Adipose tissue (tissue), 3 donors: ENCODE measurements at regions not wholly inside any gene's neighbourhood (a gene's known extent, or its start where the extent isn't known, plus 50 kb on each side); places are given as distances from the start of the nearest gene placed in this dataset.

Experiments
- H3K27ac ChIP-seq: one replicate; pipeline ENCODE4 v1.5.1; 2013; ENCODE audit warnings: low read depth, low read length
- WGBS, 3 donors: extraction: QIAGEN DNeasy Blood & Tissue Kit; methylation state at CpG; one replicate each; pipeline ENCODE4 v1.1.7; 2013; 5-methylcytosine and 5-hydroxymethylcytosine counted together
- donor health status: healthy with polysubstance abuse.
- donor health status: Bipolar disorder and iron deficiency.
- donor health status: healthy.

DNA sequence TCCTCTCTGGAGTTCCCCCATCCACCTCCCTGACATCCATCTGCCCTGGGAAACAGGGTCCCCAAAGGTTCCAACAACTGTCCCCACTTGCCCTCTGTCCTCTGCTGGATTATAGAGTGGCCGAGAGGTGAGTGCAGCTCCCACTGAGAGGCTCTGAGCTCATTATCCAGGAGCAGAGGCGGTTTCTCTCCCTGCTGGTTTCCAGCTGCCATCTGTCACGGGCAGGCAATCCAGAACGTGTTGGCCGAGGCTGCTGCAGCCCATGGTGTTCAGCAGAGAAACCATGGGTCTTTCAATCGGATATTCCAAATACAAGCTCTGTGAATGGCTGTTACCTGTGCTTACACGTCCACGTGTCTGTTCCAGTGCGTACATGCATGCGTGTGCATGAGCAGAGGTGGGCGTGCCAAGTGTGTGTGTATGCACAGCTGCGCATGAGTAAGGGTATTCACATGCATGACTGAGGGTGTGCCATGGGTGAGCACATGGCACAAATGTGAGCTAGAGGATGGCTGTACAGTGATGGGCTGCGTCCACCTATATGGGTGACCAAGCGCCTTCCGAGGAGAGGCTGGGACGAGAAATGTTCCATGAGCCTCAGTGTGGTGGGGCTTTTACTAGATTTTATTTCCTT is 183.7 kb upstream of the PMEPA1 start:
- WGBS, 3 donors: 70 to 93% (median 91%) methylated on average over 16 of the region's 16 CpGs

DNA sequence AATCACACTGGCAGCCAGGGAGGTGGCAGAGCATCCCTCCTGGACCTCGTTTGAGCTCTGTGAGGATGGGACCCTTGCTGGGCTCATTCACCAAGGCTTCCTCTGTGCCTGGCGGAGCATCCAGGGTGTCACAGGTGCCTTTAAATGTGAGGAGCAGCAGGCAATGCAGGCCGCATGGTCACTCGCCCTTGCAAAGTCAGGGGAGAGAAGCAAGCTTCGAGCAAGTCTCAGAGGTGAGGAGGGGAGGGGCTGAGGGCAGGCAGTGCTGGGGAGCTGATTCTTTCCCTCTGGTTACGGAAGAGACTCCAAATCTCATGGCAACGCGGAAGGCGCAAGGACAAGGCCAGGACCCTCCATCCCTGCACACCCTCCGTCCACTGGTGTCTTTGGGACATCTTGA is 182.7 kb upstream of the PMEPA1 start:
- WGBS, 3 donors: 73 to 94% (median 93%) methylated on average over 10 of the region's 10 CpGs
- no peak overlapping the region for H3K27ac ChIP-seq

More for the DNA sequence above, 183.7 kb upstream of the PMEPA1 start:
- H3K27ac ChIP-seq: no peak overlapping the region

DNA sequence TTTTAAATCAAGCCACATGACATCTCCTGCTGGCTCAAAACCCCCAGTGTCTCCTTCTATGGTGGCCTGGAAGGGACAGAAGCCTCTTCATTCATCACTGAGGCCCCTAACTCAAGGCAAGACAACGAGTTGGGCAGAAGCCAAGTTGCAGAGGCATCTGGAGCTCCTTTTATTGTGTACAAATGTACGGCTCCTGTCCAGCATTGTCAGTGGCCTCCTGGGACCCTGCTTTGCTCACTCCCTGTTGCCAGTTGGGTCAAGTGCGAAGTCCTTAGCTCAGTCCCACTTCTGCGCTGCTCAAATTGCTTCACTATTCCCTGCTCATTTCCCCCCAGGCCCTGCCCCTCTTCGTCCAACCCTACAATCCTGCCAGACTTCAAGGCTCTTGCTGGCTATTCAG is 181.2 kb upstream of the PMEPA1 start:
- WGBS, 3 donors: 30 to 57% (median 55%) methylated on average over 5 of the region's 5 CpGs
- no peak overlapping the region for H3K27ac ChIP-seq

DNA sequence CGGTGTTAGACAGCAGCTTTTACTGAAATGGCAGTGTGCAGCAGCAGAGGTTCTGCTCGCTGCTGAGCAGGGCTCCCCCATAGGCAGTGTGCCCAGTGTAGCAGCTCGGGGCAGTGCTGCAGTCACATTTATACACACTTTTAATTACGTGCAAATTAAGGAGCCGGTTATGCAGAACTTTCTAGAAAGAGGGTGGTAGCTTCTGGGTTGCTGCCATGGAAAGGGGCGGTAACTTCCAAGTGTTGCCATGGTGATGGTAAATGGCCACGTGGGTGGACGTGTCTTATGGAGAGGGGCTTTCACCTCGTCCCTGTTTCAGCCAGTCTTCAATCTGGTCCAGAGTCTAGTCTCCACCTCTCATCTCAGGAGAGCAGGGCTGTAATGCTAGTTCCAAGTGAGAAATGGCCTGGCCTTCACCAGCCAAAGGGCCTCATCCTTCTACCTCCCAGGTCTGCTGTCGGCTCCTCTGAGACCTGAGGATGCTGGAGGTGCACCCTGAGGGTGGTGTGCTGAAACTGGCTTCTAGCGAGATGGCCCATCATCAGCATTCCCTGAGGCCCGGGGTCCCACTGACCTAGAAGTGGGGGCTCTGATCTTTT is 180.5 kb upstream of the PMEPA1 start:
- WGBS, 3 donors: 71 to 83% (median 76%) methylated on average over 12 of the region's 12 CpGs
- H3K27ac ChIP-seq: no peak overlapping the region

DNA sequence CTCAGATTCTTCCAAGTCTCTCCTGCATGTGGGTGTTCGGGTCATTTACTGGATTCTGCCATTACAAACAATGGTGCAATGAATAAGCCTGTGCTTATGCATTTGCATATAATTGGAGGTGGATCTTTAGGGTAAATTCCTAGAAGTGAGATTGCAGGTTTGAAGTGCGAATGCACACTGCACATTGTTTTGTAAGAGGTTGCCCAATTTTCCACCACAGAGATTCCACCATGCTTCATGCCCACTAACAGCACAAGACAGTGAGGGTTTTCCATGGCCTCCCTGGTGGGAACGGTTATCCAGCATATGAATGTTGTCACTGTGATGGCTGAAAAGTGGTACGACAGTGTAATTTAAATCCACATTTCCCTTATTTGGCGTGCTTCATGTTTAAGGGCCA is 178.8 kb upstream of the PMEPA1 start:
- WGBS, 3 donors: 60 to 75% (median 75%) methylated on average over 5 of the region's 5 CpGs
- no peak overlapping the region for H3K27ac ChIP-seq

DNA sequence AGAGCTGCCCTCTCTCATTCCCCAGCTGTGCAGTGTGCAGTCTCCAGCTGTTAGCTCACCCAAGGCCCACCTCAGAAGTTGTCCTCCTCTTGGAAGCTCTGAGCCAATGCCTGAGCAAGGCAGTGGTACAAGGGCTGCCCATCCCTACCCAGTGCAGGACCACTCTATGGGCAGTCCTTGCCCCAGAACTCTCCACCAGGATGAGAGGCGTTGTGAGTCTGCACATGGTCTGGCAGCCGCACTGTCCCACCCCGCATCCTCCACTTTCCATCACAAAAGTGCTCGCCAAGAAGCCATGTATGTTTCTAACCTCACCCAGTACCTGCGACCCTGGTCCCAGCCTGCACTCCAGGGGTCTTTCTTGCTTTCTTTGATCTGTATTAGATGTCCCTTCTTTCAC is 175.1 kb upstream of the PMEPA1 start:
- 86 to 96% (median 94%) methylated on average over 5 of the region's 5 CpGs for WGBS, 3 donors

DNA sequence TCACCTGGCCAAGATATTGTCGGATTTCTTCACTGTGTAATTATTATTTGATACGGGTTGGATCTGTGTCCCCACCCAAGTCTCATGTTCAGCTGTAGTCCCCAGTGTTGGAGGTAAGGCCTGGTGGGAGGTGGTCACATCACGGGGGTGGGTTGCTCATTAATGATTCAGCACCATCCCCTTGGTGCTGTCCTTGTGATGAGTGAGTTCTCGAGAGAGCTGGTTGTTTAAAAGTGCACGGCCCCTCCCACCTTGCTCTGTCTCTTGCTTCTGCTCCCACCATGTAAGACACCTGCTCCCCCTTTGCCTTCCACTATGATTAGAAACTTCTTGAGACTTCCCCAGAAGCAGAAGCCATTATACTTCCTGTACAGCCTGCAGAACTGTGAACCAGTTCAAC is 173.9 kb upstream of the PMEPA1 start:
- WGBS, 3 donors: 78 to 95% (median 86%) methylated on average over 5 of the region's 5 CpGs
- H3K27ac ChIP-seq: no peak overlapping the region

More for the DNA sequence above, 175.1 kb upstream of the PMEPA1 start:
- H3K27ac ChIP-seq: no peak overlapping the region

DNA sequence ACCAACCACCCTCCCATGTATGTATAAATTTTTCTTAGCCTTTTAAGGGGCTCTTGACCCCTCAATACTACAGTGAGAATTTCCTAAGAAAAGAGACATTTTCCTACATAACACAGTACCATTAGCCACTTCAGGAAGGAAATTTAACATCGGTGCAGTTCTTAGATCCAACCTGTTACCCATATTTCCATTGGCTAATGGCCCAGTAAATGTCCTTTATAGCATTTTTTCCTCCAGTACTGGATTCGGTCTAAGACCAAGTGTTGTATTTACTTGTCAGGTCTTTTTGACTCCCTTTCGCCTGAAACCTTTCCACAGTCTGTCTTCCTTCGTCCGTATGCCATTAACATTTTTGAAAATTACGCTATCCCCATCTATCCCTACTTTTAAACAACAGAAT is 173.4 kb upstream of the PMEPA1 start:
- WGBS, 3 donors: 75 to 84% (median 78%) methylated on average over 6 of the region's 6 CpGs
- H3K27ac ChIP-seq: no peak overlapping the region

DNA sequence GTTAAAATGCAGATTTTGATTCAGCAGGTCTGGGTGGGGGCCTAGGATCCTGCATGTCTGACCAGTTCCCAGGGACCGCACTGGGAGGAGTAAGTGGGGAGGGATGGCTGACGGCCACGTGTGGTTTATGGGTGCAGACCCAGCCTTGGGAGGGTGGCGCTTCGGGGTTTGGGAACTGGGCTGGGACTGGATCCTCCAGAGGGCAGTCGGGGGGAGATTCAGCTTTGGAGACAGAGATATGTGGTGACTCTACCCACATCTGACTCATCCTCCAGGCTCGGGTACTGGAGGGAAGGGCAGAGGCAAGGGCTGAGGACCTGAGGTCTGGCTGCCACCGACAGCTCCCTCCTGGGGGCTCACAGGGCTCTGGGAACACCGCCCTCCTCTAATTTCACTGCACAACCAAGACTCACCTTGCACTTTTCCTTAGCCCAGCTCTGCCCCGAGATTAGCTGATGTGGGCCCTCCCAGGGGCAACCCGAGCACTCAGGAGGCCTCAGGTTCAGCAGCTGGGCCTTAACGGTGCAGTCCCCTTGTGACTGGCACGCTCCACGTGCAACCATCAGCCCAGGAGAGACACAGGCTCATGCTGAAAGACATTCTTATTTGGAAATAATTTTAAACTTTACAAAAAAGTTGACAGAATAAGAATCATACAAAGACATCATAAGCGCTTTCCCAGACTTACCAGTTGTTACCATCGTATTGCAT is 172.8 kb upstream of the PMEPA1 start:
- no peak overlapping the region for H3K27ac ChIP-seq
- WGBS, 3 donors: 73 to 89% (median 87%) methylated on average over 16 of the region's 16 CpGs

DNA sequence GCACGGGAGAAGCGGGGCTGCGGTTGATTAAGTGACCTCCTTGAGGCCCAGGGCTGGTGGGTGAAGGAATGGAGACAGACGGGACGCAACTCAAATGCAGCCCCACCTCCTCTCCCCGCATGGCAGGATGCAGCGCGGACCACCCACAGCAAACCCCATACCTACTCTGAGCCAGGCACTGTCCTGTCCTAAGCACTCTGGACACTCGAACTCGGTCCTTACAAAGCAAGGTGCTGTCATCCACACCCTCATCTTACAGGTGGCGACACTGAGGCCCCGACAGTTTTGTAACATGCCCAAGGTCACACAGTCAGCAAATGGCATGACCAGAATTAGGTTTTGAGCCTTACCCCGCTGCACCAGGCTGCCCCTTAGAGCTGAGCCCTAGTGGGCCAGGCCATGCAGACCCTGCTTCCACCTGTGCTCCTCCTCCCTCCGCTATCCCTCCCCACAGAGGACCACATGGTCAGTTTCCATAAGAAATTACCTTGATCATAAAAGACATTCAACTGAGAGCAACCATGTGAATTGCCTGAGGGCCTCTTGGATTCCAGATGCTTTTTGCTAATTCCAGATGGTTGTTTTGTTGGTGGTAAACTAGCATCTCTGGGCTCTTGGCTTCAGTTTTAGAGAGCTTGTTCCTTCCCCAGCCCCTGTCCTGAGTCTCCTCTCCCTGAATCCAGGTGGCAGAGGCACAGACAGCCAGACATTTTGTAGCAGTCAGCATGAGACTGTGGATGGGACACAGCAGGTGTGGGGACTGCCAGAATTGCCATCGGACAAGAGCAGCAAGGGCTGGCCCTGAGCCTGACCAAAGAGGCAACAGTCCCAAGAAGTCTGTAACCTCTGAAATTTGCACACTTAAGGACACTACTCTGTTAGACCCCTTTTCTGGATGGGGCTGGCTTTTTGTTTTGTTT is 171.9 kb upstream of the PMEPA1 start:
- H3K27ac ChIP-seq: no peak overlapping the region
- 80 to 93% (median 89%) methylated on average over 15 of the region's 15 CpGs for WGBS, 3 donors

DNA sequence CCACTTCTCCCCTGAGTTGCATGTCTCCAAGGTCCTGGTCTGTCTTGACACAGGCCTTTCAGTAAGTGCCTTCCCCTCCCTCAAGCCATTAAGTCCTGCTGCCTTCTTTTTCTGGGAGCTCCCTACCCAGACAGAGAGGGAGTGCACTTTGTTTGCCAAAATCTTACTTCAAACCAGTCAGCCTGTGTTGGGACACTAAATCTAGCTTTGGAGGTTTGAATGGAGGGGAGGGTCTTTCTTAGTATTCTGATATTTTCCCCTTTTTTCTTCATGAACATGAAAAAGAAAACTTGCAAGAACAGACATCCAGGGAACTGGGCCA is 170.7 kb upstream of the PMEPA1 start:
- H3K27ac ChIP-seq: no peak overlapping the region

DNA sequence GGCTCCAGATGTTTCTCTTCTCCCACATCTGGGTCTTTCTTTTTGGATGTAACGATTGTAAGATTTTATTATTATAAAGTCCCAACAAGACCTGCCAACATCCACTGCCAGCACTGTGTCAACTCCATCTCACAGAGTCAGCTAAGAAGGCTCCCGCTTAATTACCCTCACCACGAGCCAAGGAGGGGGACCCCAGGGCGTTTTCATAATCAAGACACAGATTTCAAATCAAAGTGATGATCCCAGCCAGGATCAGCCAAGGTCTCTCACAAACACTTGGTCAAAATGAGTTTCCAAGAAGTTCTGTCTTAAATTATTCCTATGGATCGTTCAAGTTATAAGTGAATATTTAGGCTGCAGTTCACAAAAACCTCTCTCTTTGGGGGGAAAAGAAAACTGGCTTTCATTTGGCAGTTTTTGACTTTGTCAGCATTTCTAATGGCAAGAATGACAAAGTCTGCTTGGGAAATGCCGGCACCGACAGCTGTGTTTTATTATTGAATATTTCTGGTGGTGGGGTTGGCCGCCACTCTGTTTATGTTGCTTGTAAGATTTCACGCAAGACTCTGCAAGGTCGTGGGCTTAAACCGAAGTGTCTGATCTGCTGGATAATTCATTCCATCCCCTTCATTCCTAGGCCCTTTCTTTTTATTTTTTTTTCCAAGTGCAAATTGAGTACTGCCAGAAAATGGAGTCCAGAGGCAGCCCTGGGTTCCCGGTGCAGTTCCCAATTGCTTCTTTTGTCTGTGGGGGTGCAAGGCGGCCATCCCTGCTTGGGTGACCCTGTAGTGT is 170.2 kb upstream of the PMEPA1 start:
- 49 to 57% (median 50%) methylated on average over 13 of the region's 13 CpGs for WGBS, 3 donors
- H3K27ac ChIP-seq: no peak overlapping the region

DNA sequence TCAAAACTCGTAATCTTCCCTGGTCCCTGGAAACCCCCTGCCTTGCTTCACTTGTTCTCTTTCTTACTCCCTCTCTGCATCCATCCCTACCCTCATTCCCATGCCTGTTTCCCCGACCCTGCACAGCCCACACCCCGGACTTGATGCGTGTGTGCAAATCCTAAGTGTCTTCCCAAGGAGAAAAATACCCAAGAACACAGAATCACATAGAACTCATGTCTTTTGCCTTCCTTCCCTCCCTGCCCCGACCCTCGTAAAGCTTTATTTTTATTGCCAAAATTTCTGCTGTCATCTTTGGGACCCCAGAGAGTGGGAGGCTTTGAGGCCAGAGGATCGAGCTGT is 169.6 kb upstream of the PMEPA1 start:
- WGBS, 3 donors: 49 to 61% (median 55%) methylated on average over 7 of the region's 7 CpGs
- no peak overlapping the region for H3K27ac ChIP-seq

DNA sequence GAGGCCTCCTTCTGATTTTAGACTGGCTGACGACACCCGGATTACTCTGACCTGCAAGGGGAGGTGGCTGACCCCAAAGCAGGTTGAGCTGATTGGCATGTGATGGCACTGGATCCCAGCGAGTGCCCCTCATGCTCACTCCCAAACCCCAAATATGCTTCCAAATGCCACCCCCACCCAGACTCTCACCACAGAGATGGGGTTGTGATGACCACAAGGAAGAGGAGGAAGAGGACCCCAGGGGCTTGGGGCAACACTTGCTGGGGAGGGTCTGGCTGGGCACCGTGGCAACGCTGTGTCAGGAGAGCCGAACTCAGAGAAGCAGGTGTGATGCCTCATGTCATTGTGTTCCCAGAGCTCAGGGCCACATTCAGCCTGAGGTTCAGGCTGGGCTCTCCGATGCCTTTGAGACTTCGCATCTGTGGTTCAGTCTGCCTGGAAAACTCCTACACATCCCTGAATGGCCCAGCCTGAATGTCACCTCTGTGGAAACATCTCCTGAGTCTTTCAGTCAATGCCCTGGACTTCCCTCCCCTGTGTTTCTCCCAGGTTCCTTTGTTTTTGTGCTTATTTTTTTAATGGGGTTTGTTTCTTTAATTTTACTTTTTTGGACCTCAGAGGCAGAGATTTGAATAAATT is 169.1 kb upstream of the PMEPA1 start:
- WGBS, 3 donors: 77 to 92% (median 87%) methylated on average over 8 of the region's 8 CpGs
- H3K27ac ChIP-seq: no peak overlapping the region

DNA sequence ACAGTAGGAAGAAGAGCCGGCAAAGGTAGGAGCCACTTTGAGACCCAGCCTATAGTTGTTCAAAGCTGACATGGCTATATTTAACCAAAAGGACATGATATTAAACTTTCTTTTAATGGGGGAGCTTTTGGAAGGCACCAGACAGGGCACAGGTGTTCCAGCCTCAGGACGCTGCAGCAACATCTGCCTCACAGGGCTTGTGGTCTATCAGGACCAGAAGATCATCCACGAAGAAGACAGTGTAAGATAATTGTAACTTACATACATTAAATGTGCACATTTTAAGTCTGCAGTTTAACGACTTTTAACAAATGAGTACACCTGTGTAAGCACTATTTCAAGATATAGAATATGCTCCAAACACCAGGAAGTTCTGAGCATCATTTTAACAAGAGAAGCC is 168.2 kb upstream of the PMEPA1 start:
- H3K27ac ChIP-seq: no peak overlapping the region
- WGBS, 3 donors: 68 to 91% (median 87%) methylated on average over 4 of the region's 4 CpGs

DNA sequence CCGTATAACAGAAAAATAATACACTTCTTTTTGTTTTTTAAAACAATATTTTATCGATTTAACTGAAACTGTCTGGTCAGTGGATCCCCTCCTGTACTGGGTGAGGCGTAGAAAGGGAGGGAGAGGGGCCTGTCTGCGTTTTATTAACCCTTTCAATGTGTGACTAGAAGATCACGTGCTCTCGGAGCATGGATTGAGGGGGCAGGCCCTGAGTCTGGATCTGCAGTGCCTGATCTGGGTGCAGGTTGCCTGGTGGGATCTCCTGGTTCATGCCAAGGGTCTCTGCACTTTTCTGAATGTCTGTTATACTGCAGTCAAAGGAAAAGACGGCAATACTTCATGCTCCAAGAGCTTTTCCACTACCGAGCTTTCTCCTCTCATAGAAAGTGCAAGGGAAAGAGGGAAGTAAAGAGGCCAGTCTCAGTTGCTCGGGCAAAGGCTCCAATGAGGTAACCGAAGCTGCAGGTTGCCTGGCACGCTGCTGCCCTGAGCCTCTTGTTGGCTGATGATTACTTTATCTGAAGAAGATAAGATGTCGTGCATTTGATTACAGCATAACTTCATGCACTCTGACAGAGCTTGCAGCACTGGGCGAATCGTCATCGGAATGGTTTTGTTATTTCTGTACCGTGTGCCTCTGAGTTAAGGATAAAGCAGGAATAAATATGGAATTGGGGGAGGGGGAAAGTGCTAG is 167.5 kb upstream of the PMEPA1 start:
- 37 to 81% (median 80%) methylated on average over 16 of the region's 16 CpGs for WGBS, 3 donors
- H3K27ac ChIP-seq: no peak overlapping the region

DNA sequence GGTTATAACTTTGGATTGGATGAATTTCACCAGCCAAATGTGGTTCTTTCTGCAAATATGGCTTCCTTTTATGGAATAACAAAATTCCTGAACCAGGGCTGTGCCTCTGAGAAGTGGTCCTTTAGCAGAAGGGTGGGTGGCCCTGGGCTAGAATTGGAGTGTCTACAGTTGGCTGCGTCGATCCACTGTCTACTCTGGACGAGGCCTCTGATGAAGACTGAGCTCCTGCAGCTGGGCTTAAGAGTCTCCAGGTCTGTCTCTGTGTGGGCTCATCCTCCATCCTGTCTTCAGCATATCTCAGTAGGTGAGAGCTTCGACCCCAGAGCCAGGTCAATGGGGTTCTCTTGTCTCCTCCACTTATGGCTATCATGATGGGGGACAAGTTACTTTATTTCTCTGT is 166.3 kb upstream of the PMEPA1 start:
- H3K27ac ChIP-seq: no peak overlapping the region
- WGBS, 3 donors: 88 to 94% (median 91%) methylated on average over 4 of the region's 4 CpGs
